HuH-7 (cell line): ENCODE measurements at regions not wholly inside any gene's neighbourhood (a gene's known extent, or its start where the extent isn't known, plus 50 kb on each side); places are given as distances from the start of the nearest gene placed in this dataset.

Experiments
- DNase-seq: peaks from one replicate; pipeline ENCODE4 v3.0.0; 2011; ENCODE audit warnings: low spot score

GRCh38 chr10:31146491-31147209, 115.0 kb upstream of the ZNF438 start:
- no peak for DNase-seq

GRCh38 chr10:31147210-31147608, 115.5 kb upstream of the ZNF438 start:
- DNase-seq = no peak

GRCh38 chr10:31148951-31149350, 117.3 kb upstream of the ZNF438 start:
- DNase-seq = no peak

- DNase-seq = no peak
Observed at GRCh38 chr10:31149835-31150512, 118.3 kb upstream of the ZNF438 start.

GRCh38 chr10:31151301-31151700, 119.6 kb upstream of the ZNF438 start:
- DNase-seq = no peak

GRCh38 chr10:31152421-31153135, 120.9 kb upstream of the ZNF438 start:
- DNase-seq = no peak

GRCh38 chr10:31153161-31153560, 121.5 kb upstream of the ZNF438 start:
- DNase-seq = no peak

GRCh38 chr10:31153692-31154091, 122.0 kb upstream of the ZNF438 start:
- DNase-seq = no peak

- DNase-seq = no peak
Observed at GRCh38 chr10:31154996-31155395, 123.3 kb upstream of the ZNF438 start.

- DNase-seq = no peak
Observed at GRCh38 chr10:31157123-31158010, 125.7 kb upstream of the ZNF438 start.

GRCh38 chr10:31158011-31158658, 126.5 kb upstream of the ZNF438 start:
- DNase-seq = no peak

GRCh38 chr10:31166606-31167005, 134.9 kb upstream of the ZNF438 start:
- no peak for DNase-seq

- no peak for DNase-seq
Observed at GRCh38 chr10:31170636-31171035, 139.0 kb upstream of the ZNF438 start.

GRCh38 chr10:31171402-31172083, 139.9 kb upstream of the ZNF438 start:
- no peak for DNase-seq

GRCh38 chr10:31172925-31173324, 141.3 kb upstream of the ZNF438 start:
- DNase-seq = no peak

GRCh38 chr10:31173752-31174151, 142.1 kb upstream of the ZNF438 start:
- DNase-seq = no peak

GRCh38 chr10:31179091-31179680, 139.8 kb upstream of the ZEB1 start:
- no peak for DNase-seq

GRCh38 chr10:31186225-31187000, 132.6 kb upstream of the ZEB1 start:
- no peak for DNase-seq

- no peak for DNase-seq
Observed at GRCh38 chr10:31187182-31187581, 131.8 kb upstream of the ZEB1 start.
